ENCODE measurements at regions not wholly inside any gene's neighbourhood (a gene's known extent, or its start where the extent isn't known, plus 50 kb on each side); places are given as distances from the start of the nearest gene placed in this dataset.

GRCh38 chr10:3837647-3838459, 52.8 kb upstream of the KLF6 start:
- no peak for TF ChIP-seq CTCF (conservative IDR thresholded peaks at IDR 0.05)

DNA sequence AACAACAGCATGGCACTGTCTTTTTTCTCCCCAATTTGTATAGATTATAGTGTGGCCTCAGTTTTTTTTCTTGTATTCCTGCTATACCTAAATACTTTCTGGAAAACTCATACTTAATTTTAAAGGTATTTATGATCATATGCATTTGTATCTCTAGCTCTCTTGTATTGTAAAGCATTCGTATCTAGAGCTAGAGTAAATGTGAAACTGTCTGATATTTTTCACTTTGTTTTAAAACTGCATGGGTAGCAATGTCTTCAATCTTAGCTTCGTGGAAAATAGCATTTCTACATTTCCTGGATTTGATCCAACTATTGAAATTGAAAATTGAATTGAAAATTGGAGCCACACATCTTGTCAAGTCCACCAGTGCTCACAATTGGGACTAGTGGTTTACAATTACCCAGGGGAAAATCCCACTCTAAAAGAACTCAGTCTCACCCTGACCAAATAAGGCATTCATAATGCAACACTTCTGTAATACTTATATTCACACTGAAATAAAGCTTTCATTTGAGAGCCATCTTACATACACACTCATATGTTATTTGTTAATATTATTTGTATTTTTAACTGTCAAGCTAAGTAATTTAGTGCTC, 51.3 kb upstream of the KLF6 start:
- no peak for TF ChIP-seq CTCF (conservative IDR thresholded peaks at IDR 0.05)
- H3K27ac ChIP-seq, result no peak overlapping the region

More at GRCh38 chr10:3837647-3838459, 52.8 kb upstream of the KLF6 start:
- H3K27ac ChIP-seq, result no peak overlapping the region

GRCh38 chr10:3835770-3836169, 50.8 kb upstream of the KLF6 start:
- no peak overlapping the region for H3K27ac ChIP-seq
- TF ChIP-seq CTCF (conservative IDR thresholded peaks at IDR 0.05), result no peak

- no peak overlapping the region for H3K27ac ChIP-seq
- no peak for TF ChIP-seq CTCF (conservative IDR thresholded peaks at IDR 0.05)
Measured at GRCh38 chr10:3834947-3835346, 49.9 kb upstream of the KLF6 start.

Measured in VCaP (cell line).